Esophagus muscularis mucosa (tissue), 4 donors: ENCODE measurements at regions not wholly inside any gene's neighbourhood (a gene's known extent, or its start where the extent isn't known, plus 50 kb on each side); places are given as distances from the start of the nearest gene placed in this dataset.

Experiments
- EP300 ChIP-seq: sonication (generic); formaldehyde crosslinking; IDR thresholded peaks from one replicate; pipeline ENCODE4 v1.6.1; 2017; ENCODE audit warnings: antibody characterized with exemption
- POLR2A ChIP-seq: fragments of 450-650 bp; IDR thresholded peaks from one replicate; pipeline ENCODE4 v1.6.1; 2017; ENCODE audit warnings: antibody characterized with exemption, moderate library complexity, mild to moderate bottlenecking, low read depth
- TF ChIP-seq, protein P1 (sequence below), 3 experiments: fragments of 200-600 bp in 2 of 3; fragments of 450-650 bp in 1 of 3; sonication (generic) in 2 of 3; IDR thresholded peaks; one replicate each; pipeline ENCODE4 v1.5.1; 2017 to 2019; ENCODE audit warnings: antibody characterized with exemption in 3 of 3, mild to moderate bottlenecking in 2 of 3, moderate library complexity in 1 of 3

DNA sequence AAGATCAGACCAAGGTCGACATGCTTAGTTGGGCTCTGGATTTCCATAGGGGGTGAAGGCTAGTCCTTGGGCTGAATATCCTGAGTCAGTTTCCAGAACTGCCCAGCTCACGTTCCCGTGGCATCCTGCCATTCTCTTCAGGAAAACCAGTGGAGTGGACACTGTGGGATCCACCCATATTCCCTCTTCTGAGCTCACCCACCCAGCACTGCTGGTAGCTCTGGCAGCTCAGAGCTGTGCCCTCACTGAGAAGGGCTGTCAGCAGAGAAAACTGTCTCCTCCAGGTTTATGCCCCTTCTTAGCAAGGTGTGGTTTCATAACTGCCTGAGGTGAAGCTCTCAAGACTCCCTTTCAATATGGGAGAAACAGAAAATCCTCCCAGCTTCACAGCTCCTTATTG is 111.7 kb downstream of the GGTLC2 start:
- TF ChIP-seq, protein P1, sequence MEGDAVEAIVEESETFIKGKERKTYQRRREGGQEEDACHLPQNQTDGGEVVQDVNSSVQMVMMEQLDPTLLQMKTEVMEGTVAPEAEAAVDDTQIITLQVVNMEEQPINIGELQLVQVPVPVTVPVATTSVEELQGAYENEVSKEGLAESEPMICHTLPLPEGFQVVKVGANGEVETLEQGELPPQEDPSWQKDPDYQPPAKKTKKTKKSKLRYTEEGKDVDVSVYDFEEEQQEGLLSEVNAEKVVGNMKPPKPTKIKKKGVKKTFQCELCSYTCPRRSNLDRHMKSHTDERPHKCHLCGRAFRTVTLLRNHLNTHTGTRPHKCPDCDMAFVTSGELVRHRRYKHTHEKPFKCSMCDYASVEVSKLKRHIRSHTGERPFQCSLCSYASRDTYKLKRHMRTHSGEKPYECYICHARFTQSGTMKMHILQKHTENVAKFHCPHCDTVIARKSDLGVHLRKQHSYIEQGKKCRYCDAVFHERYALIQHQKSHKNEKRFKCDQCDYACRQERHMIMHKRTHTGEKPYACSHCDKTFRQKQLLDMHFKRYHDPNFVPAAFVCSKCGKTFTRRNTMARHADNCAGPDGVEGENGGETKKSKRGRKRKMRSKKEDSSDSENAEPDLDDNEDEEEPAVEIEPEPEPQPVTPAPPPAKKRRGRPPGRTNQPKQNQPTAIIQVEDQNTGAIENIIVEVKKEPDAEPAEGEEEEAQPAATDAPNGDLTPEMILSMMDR (IDR thresholded peaks at IDR 0.05), result no peak
- TF ChIP-seq POLR2A (no peak), EP300 (no peak)
